NOMO-1 (cell line): ENCODE measurements at regions not wholly inside any gene's neighbourhood (a gene's known extent, or its start where the extent isn't known, plus 50 kb on each side); places are given as distances from the start of the nearest gene placed in this dataset.
"Not testable (repeated sequence)": the region's sequence is repeated elsewhere in the genome, so short reads cannot be mapped to it uniquely, and the experiment has no call there.

Experiments used
- DNase-seq, 2 experiments: peaks; one replicate each; lab custom pipeline; 2025; ENCODE audit not compliant: unreplicated experiment in 2 of 2; lab: John Stamatoyannopoulos, UW

DNA sequence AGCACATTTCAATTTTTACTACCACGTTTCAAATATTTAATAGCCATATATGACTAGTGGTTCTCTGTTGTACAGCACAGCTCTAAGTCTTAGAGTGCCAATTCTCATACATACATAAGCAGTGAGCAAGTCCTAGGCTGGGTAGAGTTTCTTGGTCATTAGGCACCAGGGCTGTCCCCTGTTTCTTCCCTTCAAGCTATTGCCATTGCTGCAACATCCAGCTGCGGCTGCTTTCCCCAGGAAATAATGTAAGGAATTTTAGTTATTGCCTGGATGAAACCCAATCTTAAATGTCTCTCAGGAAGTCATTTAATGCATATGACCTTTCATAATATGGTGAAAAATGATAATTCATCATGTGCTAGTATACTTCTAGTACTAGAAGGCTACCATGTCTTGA is 74.1 kb upstream of the PPP3CA start:
- no peak for DNase-seq

DNA sequence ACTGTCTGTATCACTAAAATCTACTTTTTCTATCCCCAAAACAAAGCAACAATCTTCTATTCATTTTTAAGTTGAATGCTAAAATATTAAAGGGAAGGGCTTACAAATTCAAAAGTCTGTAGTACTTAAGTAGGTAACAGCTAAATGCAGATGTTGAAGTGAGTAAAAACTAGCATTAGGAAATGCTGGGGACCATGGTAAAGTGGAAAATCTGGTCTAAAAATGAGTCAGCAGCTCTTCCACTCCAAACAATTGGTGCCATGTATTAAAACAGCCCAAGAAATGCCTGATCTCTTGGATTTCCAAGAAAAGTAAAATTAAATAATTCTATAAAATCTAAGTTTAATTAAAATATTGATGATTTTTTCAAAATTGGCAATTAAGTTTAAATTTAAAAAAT is 73.3 kb upstream of the PPP3CA start:
- DNase-seq = no peak

DNA sequence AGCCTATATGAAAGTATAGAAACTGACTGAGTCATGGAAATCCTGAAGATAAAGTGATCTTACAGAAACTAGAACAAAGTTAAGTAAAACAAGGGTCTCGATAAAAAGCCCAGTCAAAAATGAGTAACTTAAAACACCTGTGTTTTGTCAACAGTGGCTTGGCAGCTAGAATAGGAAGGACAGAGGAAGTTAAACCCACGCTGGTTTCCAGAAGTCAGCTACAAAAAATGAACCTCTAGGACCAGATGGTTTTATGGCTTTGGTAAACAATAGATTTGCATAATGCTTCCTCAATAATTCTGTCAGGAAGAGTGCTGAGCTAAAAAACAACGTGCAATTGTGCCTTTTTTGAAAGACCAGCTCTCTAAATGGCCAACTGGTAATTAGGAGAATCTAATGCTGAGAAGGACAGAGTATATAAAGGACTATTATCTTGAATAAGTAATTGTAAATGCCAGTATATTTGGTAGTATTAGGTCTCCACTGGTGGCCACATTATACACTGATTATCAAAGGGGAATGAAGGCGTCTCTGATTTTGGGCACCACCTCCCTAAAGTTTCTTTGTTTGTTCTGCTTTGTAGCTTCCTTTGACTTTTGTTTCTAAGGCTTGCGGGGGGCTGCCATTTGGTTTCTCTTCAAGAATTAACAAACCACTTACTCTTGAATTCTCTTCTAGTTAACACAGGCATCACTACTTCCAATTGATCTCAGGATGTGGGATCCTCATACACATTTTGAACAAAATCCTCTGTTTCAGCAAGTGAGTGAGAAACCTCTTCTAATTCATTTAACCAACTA is 72.2 kb upstream of the PPP3CA start:
- no peak for DNase-seq

DNA sequence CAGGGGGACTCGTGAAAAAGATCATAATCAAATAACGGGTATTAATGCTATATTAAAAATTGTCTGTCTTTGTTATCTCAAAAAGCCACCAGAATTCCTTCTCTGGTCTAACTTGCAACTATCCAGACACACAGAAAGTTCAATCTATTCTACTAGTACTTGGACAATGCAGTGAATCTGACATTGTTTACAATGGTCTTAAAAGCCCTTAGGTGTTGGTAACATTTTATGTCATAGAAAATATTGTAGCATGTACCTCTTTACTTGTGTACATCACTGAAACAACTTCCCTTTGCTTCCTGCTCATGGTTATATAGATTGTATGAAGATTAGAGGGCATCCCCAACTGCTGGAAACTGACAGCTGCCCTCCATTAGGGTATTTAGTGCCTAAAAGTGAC is 71.1 kb upstream of the PPP3CA start:
- DNase-seq = no peak

DNA sequence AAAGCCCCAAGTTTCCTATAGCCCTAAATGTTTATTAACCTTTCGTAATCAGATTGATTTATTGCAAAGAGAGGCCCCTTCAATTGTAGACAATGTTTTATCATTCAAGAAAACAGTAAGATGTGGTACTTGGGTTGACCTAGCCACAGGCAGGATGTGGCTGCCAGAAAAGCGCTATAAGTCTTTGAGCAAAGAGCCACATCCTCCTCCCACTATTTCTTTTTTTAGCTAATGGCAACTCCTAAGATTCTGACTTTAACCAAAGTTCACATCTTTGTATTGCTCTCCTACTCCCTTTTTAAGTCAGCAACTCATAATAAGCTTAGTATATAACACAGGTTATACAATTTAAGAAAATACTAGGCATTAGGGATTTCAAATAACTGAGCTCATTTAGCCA is 70.7 kb upstream of the PPP3CA start:
- no peak for DNase-seq

DNA sequence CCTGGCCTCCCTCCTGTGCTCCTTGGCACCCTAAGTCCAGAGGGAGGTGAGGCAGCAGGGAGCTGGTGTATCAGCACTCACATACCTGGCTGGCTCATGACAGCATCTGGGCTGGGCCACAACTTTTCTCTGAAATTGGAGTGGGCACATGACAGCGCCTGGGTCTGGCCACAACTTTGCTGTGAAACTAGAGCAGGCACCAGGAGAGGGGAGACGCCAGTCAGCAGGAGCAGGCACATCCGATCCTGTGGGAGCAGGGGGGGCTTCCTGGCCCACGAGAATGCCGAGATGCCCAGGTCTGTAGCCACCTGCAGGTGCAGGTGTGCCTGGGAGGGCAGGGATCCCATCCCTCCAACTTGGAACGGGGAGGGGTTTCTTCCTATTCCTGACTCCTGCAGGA is 69.7 kb upstream of the PPP3CA start:
- no peak for DNase-seq

DNA sequence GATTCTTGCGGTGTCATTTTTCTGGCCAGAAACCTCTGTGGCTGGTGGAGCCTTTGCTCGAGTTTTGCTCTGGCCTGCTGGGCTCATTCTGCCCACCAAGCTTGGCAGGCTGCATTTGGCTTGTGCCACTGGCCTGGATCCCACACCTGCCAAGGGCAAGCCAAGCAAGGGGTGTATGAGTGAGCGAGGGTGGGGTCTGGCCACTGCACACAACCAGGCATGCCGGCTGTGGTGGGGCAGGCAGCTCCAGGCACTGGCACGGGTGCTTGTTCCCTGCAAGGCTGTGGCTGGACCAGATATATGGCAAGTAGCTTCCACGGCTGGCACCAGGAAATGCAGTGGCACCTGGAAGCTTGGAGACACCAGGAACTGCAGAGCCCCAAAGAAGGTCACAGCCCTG is 68.6 kb upstream of the PPP3CA start:
- no peak for DNase-seq

DNA sequence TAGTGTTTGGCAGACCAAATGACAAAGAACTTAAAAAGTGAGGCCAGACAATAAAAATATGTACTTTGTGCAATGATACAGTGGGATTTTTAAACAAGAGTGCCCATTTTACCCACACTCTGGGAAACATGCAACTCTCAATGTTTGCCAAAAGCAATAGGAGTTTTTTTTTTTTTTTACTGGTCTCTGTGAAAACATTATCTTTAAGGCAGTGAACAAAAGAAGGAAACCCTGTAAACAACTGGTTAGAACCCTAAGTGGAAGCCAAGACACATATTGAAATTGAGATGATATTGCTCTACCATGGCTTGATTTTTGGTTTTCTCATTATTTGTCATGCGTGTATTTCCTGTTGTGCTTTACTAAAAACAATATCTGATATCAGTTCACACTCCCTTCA is 67.2 kb upstream of the PPP3CA start:
- DNase-seq = no peak

DNA sequence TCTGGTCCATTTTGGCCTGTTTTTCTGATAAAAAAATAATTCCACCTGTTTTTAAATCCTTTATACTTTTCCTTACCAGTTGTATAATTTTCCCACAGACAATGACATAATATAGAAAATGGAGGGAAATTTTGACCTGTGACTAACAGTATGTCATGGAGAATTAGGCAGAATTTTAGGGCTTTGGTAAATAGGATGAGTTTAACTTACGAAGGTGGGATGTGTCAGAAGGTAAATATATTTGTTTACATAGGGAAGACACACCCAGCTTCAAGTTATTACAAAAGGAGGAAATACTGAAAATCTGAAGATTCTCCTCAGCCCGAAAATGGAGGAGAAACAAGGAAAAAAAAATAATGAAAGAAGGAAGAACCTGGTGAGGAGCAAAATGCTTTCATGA is 64.6 kb upstream of the PPP3CA start:
- DNase-seq = no peak

DNA sequence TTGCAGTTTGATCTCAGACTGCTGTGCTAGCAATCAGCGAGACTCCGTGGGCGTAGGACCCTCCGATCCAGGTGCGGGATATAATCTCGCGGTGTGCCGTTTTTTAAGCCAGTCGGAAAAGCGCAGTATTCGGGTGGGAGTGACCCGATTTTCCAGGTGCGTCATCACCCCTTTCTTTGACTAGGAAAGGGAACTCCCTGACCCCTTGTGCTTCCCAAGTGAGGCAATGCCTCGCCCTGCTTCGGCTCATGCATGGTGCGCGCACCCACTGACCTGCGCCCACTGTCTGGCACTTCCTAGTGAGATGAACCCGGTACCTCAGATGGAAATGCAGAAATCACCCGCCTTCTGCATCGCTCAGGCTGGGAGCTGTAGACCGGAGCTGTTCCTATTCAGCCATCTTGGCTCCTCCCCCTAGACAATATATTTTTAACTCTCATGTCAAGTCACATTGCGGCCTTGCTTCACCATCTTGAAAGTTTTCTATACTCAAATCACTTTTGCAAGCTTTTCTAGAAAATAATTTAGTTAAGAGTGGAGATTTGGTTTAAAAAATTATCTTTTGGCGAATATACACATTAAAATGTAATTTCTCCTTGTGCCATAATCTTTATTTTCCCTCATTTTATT is 64.1 kb upstream of the PPP3CA start:
- not testable (repeated sequence) for DNase-seq

DNA sequence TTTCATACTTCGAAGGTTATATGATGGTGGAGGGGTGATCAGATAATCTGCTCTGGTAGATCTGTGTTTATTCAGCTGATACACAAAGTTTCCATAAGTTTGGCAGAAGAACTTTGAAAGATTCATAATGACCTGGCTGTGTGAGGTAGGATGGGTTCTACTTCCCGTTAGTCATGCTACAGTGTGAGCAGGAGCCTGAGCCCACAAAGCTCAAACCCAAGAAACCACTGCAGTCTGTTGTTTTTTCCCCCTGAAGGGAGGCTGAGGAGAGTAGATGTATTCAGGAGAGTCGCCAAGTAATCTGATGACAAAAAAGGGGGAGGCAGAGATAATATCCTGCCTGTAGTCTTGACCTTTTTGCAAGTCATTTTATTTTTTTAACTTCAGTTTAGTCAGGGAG is 52.8 kb upstream of the PPP3CA start:
- DNase-seq = no peak

DNA sequence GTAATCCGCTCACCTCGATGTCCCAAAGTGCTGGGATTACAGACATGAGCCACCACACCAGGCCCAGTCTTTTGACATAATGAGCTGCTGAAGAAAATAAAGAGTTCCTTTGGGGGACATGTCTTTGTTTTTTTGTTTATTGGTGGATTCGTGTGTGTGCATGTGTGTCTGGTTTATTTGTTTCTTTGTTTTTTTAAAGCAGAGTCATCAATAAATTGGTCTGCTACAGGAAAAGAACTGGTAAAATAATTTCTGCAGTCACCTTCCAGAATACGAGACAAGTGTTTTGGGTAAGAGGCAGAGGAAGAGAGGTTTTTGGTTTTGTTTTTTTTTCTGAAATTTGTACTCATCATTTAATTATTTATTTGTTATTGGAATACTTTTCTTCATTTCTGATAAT is 51.5 kb upstream of the PPP3CA start:
- DNase-seq = no peak
